ENCODE measurements at regions not wholly inside any gene's neighbourhood (a gene's known extent, or its start where the extent isn't known, plus 50 kb on each side); places are given as distances from the start of the nearest gene placed in this dataset.

DNA sequence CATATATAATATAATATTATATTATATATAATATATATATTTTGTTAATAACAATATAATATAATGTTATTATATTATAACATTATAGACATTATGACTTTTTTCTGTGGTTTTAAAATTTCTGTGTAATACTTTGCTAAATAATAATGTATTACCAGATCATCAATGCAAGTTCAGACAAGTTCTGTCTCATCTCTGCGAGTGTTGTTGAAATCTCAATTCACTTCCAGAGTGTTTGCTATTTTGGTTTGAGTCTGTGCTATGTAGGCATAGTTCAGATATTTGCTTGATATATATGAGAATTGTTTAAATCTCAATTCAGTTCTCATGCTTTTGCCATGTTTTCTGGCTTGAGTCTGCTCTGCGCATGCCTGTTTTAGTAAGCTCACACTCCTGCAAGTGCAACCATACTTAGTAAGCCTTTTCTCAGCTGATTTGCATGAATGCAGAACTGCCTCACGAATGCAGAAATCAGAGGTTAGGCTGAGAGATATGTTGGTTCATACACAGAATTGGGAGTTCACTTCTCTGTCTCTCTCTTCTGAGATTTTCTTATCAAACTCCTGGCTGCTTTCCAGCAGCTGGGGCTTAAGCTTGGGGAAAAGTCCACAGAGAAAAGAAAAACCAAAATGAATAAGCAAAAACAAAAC is 830.2 kb upstream of the SORCS1 start:
- TF ChIP-seq EZH2 (IDR thresholded peaks at IDR 0.05; ENCODE audit: borderline replicate concordance, insufficient read depth, low read depth, low read length, poor library complexity, severe bottlenecking), result no peak
- TF ChIP-seq, protein P1, sequence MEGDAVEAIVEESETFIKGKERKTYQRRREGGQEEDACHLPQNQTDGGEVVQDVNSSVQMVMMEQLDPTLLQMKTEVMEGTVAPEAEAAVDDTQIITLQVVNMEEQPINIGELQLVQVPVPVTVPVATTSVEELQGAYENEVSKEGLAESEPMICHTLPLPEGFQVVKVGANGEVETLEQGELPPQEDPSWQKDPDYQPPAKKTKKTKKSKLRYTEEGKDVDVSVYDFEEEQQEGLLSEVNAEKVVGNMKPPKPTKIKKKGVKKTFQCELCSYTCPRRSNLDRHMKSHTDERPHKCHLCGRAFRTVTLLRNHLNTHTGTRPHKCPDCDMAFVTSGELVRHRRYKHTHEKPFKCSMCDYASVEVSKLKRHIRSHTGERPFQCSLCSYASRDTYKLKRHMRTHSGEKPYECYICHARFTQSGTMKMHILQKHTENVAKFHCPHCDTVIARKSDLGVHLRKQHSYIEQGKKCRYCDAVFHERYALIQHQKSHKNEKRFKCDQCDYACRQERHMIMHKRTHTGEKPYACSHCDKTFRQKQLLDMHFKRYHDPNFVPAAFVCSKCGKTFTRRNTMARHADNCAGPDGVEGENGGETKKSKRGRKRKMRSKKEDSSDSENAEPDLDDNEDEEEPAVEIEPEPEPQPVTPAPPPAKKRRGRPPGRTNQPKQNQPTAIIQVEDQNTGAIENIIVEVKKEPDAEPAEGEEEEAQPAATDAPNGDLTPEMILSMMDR (IDR thresholded peaks at IDR 0.05), result no peak

All from B cell (primary cell).